Activated T-cell treated with anti-CD3 and anti-CD28 coated beads, Interleukin-2, amount 50 U/mL, for 72 hours (primary cell): ENCODE measurements at regions not wholly inside any gene's neighbourhood (a gene's known extent, or its start where the extent isn't known, plus 50 kb on each side); places are given as distances from the start of the nearest gene placed in this dataset.
A peak's percentile ranks its signal among the peaks of the same experiment; 100 is the strongest.

Source experiments
- ATAC-seq, 2 donors: fragments of 150-1000 bp; cut with Tn5 transposase; replicated peaks in 1 of 2; 2 replicates each; pipeline ENCODE4 v1.10.0; 2021; ENCODE audit warnings: moderate library complexity in 2 of 2, mild to moderate bottlenecking in 1 of 2
- DNase-seq, 2 donors: peaks; one replicate each; pipeline ENCODE4 v3.0.0; 2021 to 2022; ENCODE audit warnings: mixed read lengths in 1 of 2
- H3K27ac Mint-ChIP-seq: one replicate; pipeline ENCODE4 v1.8.0; 2022; ENCODE audit warnings: mild to moderate bottlenecking, moderate library complexity, mixed read lengths
- H3K27me3 Mint-ChIP-seq: one replicate; pipeline ENCODE4 v1.8.0; 2022; ENCODE audit warnings: low read depth, mixed read lengths
- H3K36me3 Mint-ChIP-seq, 2 donors: one replicate each; pipeline ENCODE4 v1.8.0; 2022; ENCODE audit warnings: mixed read lengths in 2 of 2, mild to moderate bottlenecking in 1 of 2; ENCODE audit not compliant: insufficient read depth in 2 of 2
- H3K4me1 Mint-ChIP-seq: one replicate; pipeline ENCODE4 v1.8.0; 2022; ENCODE audit warnings: low read depth, mixed read lengths
- H3K4me3 Mint-ChIP-seq, 2 donors: one replicate each; pipeline ENCODE4 v1.8.0; 2022; ENCODE audit warnings: mild to moderate bottlenecking in 2 of 2, mixed read lengths in 2 of 2, moderate library complexity in 2 of 2
- H3K9me3 Mint-ChIP-seq, 2 donors: one replicate each; pipeline ENCODE4 v1.8.0; 2022; ENCODE audit warnings: mixed read lengths in 2 of 2

- ATAC-seq (no peak), DNase-seq (no peak)
- no peaks in the 10 kb centered on the region for H3K4me1 Mint-ChIP-seq
- peaks cover 0 to 2% of the 10 kb centered on the region in 2 donors for H3K36me3 Mint-ChIP-seq
- no peak overlapping the region for H3K27ac Mint-ChIP-seq
- H3K27me3 Mint-ChIP-seq = no peaks in the 10 kb centered on the region
- H3K4me3 Mint-ChIP-seq = no peak overlapping the region
- H3K9me3 Mint-ChIP-seq = no peaks in the 10 kb centered on the region
These were observed 239.0 kb upstream of the CITED2 start for GRCh38 chr6:139613496-139613895.

GRCh38 chr6:139612135-139612465 lies 237.7 kb upstream of the CITED2 start:
- H3K9me3 Mint-ChIP-seq = no peaks in the 10 kb centered on the region
- H3K4me3 Mint-ChIP-seq = no peak overlapping the region
- H3K4me1 Mint-ChIP-seq = no peaks in the 10 kb centered on the region
- H3K27me3 Mint-ChIP-seq = peaks cover 10% of the 10 kb centered on the region
- DNase-seq (no peak), ATAC-seq (no peak)
- H3K36me3 Mint-ChIP-seq = no peaks in the 10 kb centered on the region
- no peak overlapping the region for H3K27ac Mint-ChIP-seq

- peaks cover 10% of the 10 kb centered on the region for H3K27me3 Mint-ChIP-seq
- ATAC-seq (no peak), DNase-seq (no peak)
- H3K27ac Mint-ChIP-seq = no peak overlapping the region
- no peaks in the 10 kb centered on the region for H3K9me3 Mint-ChIP-seq
- H3K4me1 Mint-ChIP-seq = no peaks in the 10 kb centered on the region
- no peaks in the 10 kb centered on the region for H3K36me3 Mint-ChIP-seq
- no peak overlapping the region for H3K4me3 Mint-ChIP-seq
These were observed 237.1 kb upstream of the CITED2 start for GRCh38 chr6:139611327-139612134.

- ATAC-seq = no peak
- peaks cover 10% of the 10 kb centered on the region for H3K27me3 Mint-ChIP-seq
- no peaks in the 10 kb centered on the region for H3K4me1 Mint-ChIP-seq
- no peak overlapping the region for H3K27ac Mint-ChIP-seq
- no peak for DNase-seq
- no peak overlapping the region for H3K4me3 Mint-ChIP-seq
- H3K9me3 Mint-ChIP-seq = peaks cover 2% of the 10 kb centered on the region in 2 donors
- peaks cover 0 to 2% of the 10 kb centered on the region in 2 donors for H3K36me3 Mint-ChIP-seq
These were observed 234.2 kb upstream of the CITED2 start for GRCh38 chr6:139608466-139609261.

- DNase-seq = no peak
- Mint-ChIP-seq H3K27me3 (peaks cover 10% of the 10 kb centered on the region), H3K4me3 (no peak overlapping the region), H3K9me3 (peaks cover 2% of the 10 kb centered on the region in 2 donors), H3K4me1 (peaks cover 10% of the 10 kb centered on the region), H3K27ac (no peak overlapping the region), H3K36me3 (peaks cover 0 to 2% of the 10 kb centered on the region in 2 donors)
- no peak for ATAC-seq
These were observed 230.9 kb upstream of the CITED2 start for GRCh38 chr6:139605350-139605749.

- peaks cover 10% of the 10 kb centered on the region for H3K27me3 Mint-ChIP-seq
- peaks cover 14% of the 10 kb centered on the region for H3K4me1 Mint-ChIP-seq
- H3K36me3 Mint-ChIP-seq = peaks cover 0 to 2% of the 10 kb centered on the region in 2 donors
- ATAC-seq (no peak), DNase-seq (no peak)
- H3K9me3 Mint-ChIP-seq = peaks cover 2% of the 10 kb centered on the region in 2 donors
- no peak overlapping the region for H3K27ac Mint-ChIP-seq
- H3K4me3 Mint-ChIP-seq = no peak overlapping the region
These were observed 229.1 kb upstream of the CITED2 start for GRCh38 chr6:139603581-139603980.

- peaks cover 4% of the 10 kb centered on the region for H3K27me3 Mint-ChIP-seq
- peaks cover 2% of the 10 kb centered on the region in 2 donors for H3K9me3 Mint-ChIP-seq
These were observed 228.1 kb upstream of the CITED2 start for GRCh38 chr6:139602577-139602976.

GRCh38 chr6:139600919-139601475 lies 226.5 kb upstream of the CITED2 start:
- ATAC-seq (peak; percentile 98 to 99), DNase-seq (peak; percentile 31 to 50)
- H3K27ac Mint-ChIP-seq = peak overlapping the region; percentile 59
- H3K4me3 Mint-ChIP-seq = peak overlapping the region; percentile 8 to 13
- H3K4me1 Mint-ChIP-seq = peaks cover 14% of the 10 kb centered on the region
- peaks cover 0 to 2% of the 10 kb centered on the region in 2 donors for H3K36me3 Mint-ChIP-seq
- H3K9me3 Mint-ChIP-seq = peaks cover 2% of the 10 kb centered on the region in 2 donors
- no peaks in the 10 kb centered on the region for H3K27me3 Mint-ChIP-seq

More at GRCh38 chr6:139602577-139602976, 228.1 kb upstream of the CITED2 start:
- Mint-ChIP-seq H3K27ac (no peak overlapping the region), H3K4me3 (no peak overlapping the region), H3K4me1 (peaks cover 14% of the 10 kb centered on the region), H3K36me3 (peaks cover 0 to 2% of the 10 kb centered on the region in 2 donors)
- DNase-seq = no peak
- no peak for ATAC-seq

GRCh38 chr6:139600343-139600742 lies 225.9 kb upstream of the CITED2 start:
- ATAC-seq = no peak
- no peaks in the 10 kb centered on the region for H3K27me3 Mint-ChIP-seq
- H3K36me3 Mint-ChIP-seq = peaks cover 0 to 2% of the 10 kb centered on the region in 2 donors
- H3K27ac Mint-ChIP-seq = no peak overlapping the region
- H3K4me1 Mint-ChIP-seq = peaks cover 14% of the 10 kb centered on the region
- no peak overlapping the region for H3K4me3 Mint-ChIP-seq
- H3K9me3 Mint-ChIP-seq = peaks cover 2% of the 10 kb centered on the region in 2 donors
- no peak for DNase-seq

- Mint-ChIP-seq H3K36me3 (no peaks in the 10 kb centered on the region), H3K27ac (no peak overlapping the region), H3K27me3 (no peaks in the 10 kb centered on the region), H3K4me3 (no peak overlapping the region), H3K9me3 (no peaks in the 10 kb centered on the region), H3K4me1 (peaks cover 14% of the 10 kb centered on the region)
- no peak for DNase-seq
- ATAC-seq = no peak
These were observed 223.6 kb upstream of the CITED2 start for GRCh38 chr6:139597771-139598755.

- no peaks in the 10 kb centered on the region for H3K36me3 Mint-ChIP-seq
- peaks cover 14% of the 10 kb centered on the region for H3K4me1 Mint-ChIP-seq
- H3K9me3 Mint-ChIP-seq = no peaks in the 10 kb centered on the region
- ATAC-seq (no peak), DNase-seq (no peak)
- H3K27ac Mint-ChIP-seq = no peak overlapping the region
- H3K4me3 Mint-ChIP-seq = no peak overlapping the region
- peaks cover 5% of the 10 kb centered on the region for H3K27me3 Mint-ChIP-seq
These were observed 222.8 kb upstream of the CITED2 start for GRCh38 chr6:139597087-139597763.

- Mint-ChIP-seq H3K9me3 (no peaks in the 10 kb centered on the region), H3K36me3 (no peaks in the 10 kb centered on the region), H3K27me3 (peaks cover 26% of the 10 kb centered on the region), H3K27ac (no peak overlapping the region), H3K4me1 (peaks cover 7% of the 10 kb centered on the region), H3K4me3 (no peak overlapping the region)
- DNase-seq = no peak
- ATAC-seq = no peak
These were observed 220.7 kb upstream of the CITED2 start for GRCh38 chr6:139595183-139595582.
